B cell (primary cell): ENCODE measurements at regions not wholly inside any gene's neighbourhood (a gene's known extent, or its start where the extent isn't known, plus 50 kb on each side); places are given as distances from the start of the nearest gene placed in this dataset.

Experiments
- ATAC-seq: fragments of 200-7000 bp; cut with Tn5 transposase; one replicate; pipeline ENCODE4 v1.10.0; 2021; ENCODE audit warnings: low read depth, mild to moderate bottlenecking, moderate number of reproducible peaks, moderate library complexity
- CTCF ChIA-PET: fragments of 350-600 bp; sonication (Branson Sonifier 250); formaldehyde crosslinking; loops from one replicate; lab custom pipeline; 2021; ENCODE audit warnings: antibody characterized with exemption, inconsistent platforms; lab: Charles Lee
- POLR2A ChIA-PET: fragments of 350-600 bp; sonication (Branson Sonifier 250); formaldehyde crosslinking; loops from one replicate; lab custom pipeline; 2021; ENCODE audit warnings: antibody characterized with exemption; lab: Charles Lee
- DNase-seq: peaks from one replicate; pipeline ENCODE4 v3.0.0; 2013
- H2AFZ ChIP-seq: 2 replicates; pipeline ENCODE4 v1.6.1; 2012; ENCODE audit warnings: mild to moderate bottlenecking, low read depth, low read length; ENCODE audit not compliant: insufficient read depth, poor library complexity, severe bottlenecking
- H3K27ac ChIP-seq, 2 donors: 1 replicate in 1 of 2; 2 replicates in 1 of 2; pipeline ENCODE4 v1.5.1; 2012 to 2013; ENCODE audit warnings: low read length in 2 of 2, mild to moderate bottlenecking in 2 of 2, moderate library complexity in 1 of 2
- H3K27me3 ChIP-seq, 4 experiments: fragments of 200-600 bp in 1 of 4; sonication (generic) in 1 of 4; replicated peaks in 1 of 4; 1 replicate in 2 of 4; 2 replicates in 2 of 4; pipeline versions ENCODE4 v1.6.1 to v1.7.0; 2013 to 2016; ENCODE audit warnings: low read length in 3 of 4, mild to moderate bottlenecking in 2 of 4, mixed read lengths in 1 of 4, moderate library complexity in 1 of 4; ENCODE audit not compliant: insufficient read depth in 4 of 4, control insufficient read depth in 3 of 4; ENCODE audit errors: control extremely low read depth in 1 of 4
- H3K36me3 ChIP-seq, 2 experiments: replicated peaks in 1 of 2; 1 replicate in 1 of 2; 2 replicates in 1 of 2; pipeline versions ENCODE4 v1.6.1 to v1.7.1; 2013; ENCODE audit warnings: low read length in 1 of 2; ENCODE audit not compliant: insufficient read depth in 2 of 2, control insufficient read depth in 1 of 2; ENCODE audit errors: control extremely low read depth in 1 of 2, extremely low read depth in 1 of 2
- H3K4me1 ChIP-seq, 2 donors: fragments of 200-600 bp in 1 of 2; sonication (generic) in 1 of 2; 1 replicate in 1 of 2; 2 replicates in 1 of 2; pipeline versions ENCODE4 v1.5.1 to v1.6.1; 2013 to 2017; ENCODE audit warnings: low read length in 2 of 2; ENCODE audit not compliant: control insufficient read depth in 2 of 2, insufficient read depth in 2 of 2
- H3K4me2 ChIP-seq: replicated peaks from 2 replicates; pipeline ENCODE3; 2012; ENCODE audit warnings: mild to moderate bottlenecking, low read depth, low read length; ENCODE audit not compliant: poor library complexity, severe bottlenecking
- H3K4me3 ChIP-seq, 5 experiments: fragments of 200-600 bp in 1 of 5; sonication (generic) in 1 of 5; 1 replicate in 3 of 5; 2 replicates in 2 of 5; pipeline versions ENCODE4 v1.5.1 to v1.7.0; 2011 to 2016; ENCODE audit warnings: low read length in 4 of 5, mild to moderate bottlenecking in 4 of 5, low read depth in 2 of 5, control low read depth in 1 of 5, moderate library complexity in 1 of 5; ENCODE audit not compliant: insufficient read depth in 1 of 5; ENCODE audit errors: control extremely low read depth in 1 of 5, extremely low read depth in 1 of 5
- H3K79me2 ChIP-seq: fragments of 200-600 bp; sonication (generic); one replicate; pipeline ENCODE4 v1.6.0; 2016; ENCODE audit warnings: low read length; ENCODE audit not compliant: control insufficient read depth, insufficient read depth
- H3K9ac ChIP-seq: fragments of 200-600 bp; sonication (generic); 2 replicates; pipeline ENCODE4 v1.6.1; 2017; ENCODE audit warnings: mild to moderate bottlenecking, low read length, moderate library complexity
- H3K9me3 ChIP-seq, 3 donors: one replicate each; pipeline versions ENCODE4 v1.6.1 to v1.7.1; 2013; ENCODE audit warnings: low read length in 2 of 3; ENCODE audit not compliant: control insufficient read depth in 2 of 3, insufficient read depth in 1 of 3; ENCODE audit errors: control extremely low read depth in 1 of 3
- H4K20me1 ChIP-seq: 2 replicates; pipeline ENCODE4 v1.6.0; 2012; ENCODE audit warnings: mild to moderate bottlenecking, low read length; ENCODE audit not compliant: insufficient read depth, control insufficient read depth, poor library complexity, severe bottlenecking
- H3K27ac Mint-ChIP-seq: one replicate; pipeline ENCODE4 v1.8.0; 2021; ENCODE audit warnings: mixed read lengths
- H3K27me3 Mint-ChIP-seq: one replicate; pipeline ENCODE4 v1.8.0; 2021; ENCODE audit warnings: mixed read lengths
- H3K4me1 Mint-ChIP-seq: one replicate; pipeline ENCODE4 v1.8.0; 2021; ENCODE audit warnings: mixed read lengths
- H3K4me3 Mint-ChIP-seq: one replicate; pipeline ENCODE4 v1.8.0; 2021; ENCODE audit warnings: mixed read lengths
- H3K9me3 Mint-ChIP-seq: one replicate; pipeline ENCODE4 v1.8.0; 2022; ENCODE audit warnings: mixed read lengths; ENCODE audit not compliant: insufficient read depth
- EZH2 ChIP-seq: IDR thresholded peaks from 2 replicates; pipeline ENCODE4 v1.6.1; 2012; ENCODE audit warnings: borderline replicate concordance, low read depth, mild to moderate bottlenecking, moderate library complexity, low read length; ENCODE audit not compliant: insufficient read depth, poor library complexity, severe bottlenecking
- WGBS: methylation state at CpG from one replicate; pipeline ENCODE4 v1.1.5; 2013; ENCODE audit warnings: missing lambda C conversion rate; ENCODE audit not compliant: insufficient coverage; 5-methylcytosine and 5-hydroxymethylcytosine counted together
- intact Hi-C: fragments of 100-400 bp; cut with micrococcal nuclease; formaldehyde crosslinking; loops from one replicate; pipeline ENCODE4 v1.10.0; 2022
- TF ChIP-seq, protein P1 (sequence below): fragments of 200-600 bp; IDR thresholded peaks from one replicate; pipeline ENCODE4 v1.8.0; 2022; ENCODE audit warnings: antibody characterized with exemption, mild to moderate bottlenecking

GRCh38 chr12:113601656-113602263 is 130.1 kb upstream of the LHX5 start:
- ChIA-PET CTCF (no interaction called here), POLR2A (no interaction called here)
- peaks cover 13% of the 10 kb centered on the region for H3K27me3 Mint-ChIP-seq
- no peaks in the 10 kb centered on the region for H3K4me1 Mint-ChIP-seq
- Histone ChIP-seq H4K20me1 (no peaks in the 10 kb centered on the region), H3K4me2 (no peak overlapping the region), H3K27ac (no peak overlapping the region), H3K9me3 (peaks cover 0 to 7% (median 0%) of the 10 kb centered on the region in 3 donors), H3K4me3 (no peak overlapping the region), H2AFZ (no peak overlapping the region), H3K79me2 (no peaks in the 10 kb centered on the region), H3K36me3 (no peaks in the 10 kb centered on the region), H3K4me1 (no peaks in the 10 kb centered on the region), H3K27me3 (peaks cover 0 to 5% (median 0%) of the 10 kb centered on the region in 4 experiments), H3K9ac (no peak overlapping the region)
- ATAC-seq (no peak), DNase-seq (no peak)
- no peak overlapping the region for H3K4me3 Mint-ChIP-seq
- WGBS: 35% methylated on average over 2 of the region's 3 CpGs
- H3K9me3 Mint-ChIP-seq: no peaks in the 10 kb centered on the region
- intact Hi-C loops: no loop called here
- TF ChIP-seq EZH2: no peak
- H3K27ac Mint-ChIP-seq: no peak overlapping the region

- Histone ChIP-seq H3K27ac (no peak overlapping the region), H3K4me2 (no peak overlapping the region), H2AFZ (no peak overlapping the region), H3K79me2 (no peaks in the 10 kb centered on the region), H3K9me3 (peaks cover 0 to 7% (median 3%) of the 10 kb centered on the region in 3 donors), H3K36me3 (no peaks in the 10 kb centered on the region), H3K27me3 (peaks cover 0 to 12% (median 0%) of the 10 kb centered on the region in 4 experiments), H4K20me1 (no peaks in the 10 kb centered on the region), H3K9ac (no peak overlapping the region), H3K4me1 (no peaks in the 10 kb centered on the region), H3K4me3 (no peak overlapping the region)
- no peaks in the 10 kb centered on the region for H3K4me1 Mint-ChIP-seq
- H3K4me3 Mint-ChIP-seq: no peak overlapping the region
- DNase-seq (no peak), ATAC-seq (no peak)
- TF ChIP-seq, protein P1, sequence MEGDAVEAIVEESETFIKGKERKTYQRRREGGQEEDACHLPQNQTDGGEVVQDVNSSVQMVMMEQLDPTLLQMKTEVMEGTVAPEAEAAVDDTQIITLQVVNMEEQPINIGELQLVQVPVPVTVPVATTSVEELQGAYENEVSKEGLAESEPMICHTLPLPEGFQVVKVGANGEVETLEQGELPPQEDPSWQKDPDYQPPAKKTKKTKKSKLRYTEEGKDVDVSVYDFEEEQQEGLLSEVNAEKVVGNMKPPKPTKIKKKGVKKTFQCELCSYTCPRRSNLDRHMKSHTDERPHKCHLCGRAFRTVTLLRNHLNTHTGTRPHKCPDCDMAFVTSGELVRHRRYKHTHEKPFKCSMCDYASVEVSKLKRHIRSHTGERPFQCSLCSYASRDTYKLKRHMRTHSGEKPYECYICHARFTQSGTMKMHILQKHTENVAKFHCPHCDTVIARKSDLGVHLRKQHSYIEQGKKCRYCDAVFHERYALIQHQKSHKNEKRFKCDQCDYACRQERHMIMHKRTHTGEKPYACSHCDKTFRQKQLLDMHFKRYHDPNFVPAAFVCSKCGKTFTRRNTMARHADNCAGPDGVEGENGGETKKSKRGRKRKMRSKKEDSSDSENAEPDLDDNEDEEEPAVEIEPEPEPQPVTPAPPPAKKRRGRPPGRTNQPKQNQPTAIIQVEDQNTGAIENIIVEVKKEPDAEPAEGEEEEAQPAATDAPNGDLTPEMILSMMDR: no peak
- no peak for TF ChIP-seq EZH2
- CTCF ChIA-PET: no interaction called here
- no peak overlapping the region for H3K27ac Mint-ChIP-seq
- 72% methylated on average over 11 of the region's 11 CpGs for WGBS
- intact Hi-C loops: no loop called here
- H3K27me3 Mint-ChIP-seq: peaks cover 16% of the 10 kb centered on the region
- peaks cover 6% of the 10 kb centered on the region for H3K9me3 Mint-ChIP-seq
- POLR2A ChIA-PET: no interaction called here
Measured at GRCh38 chr12:113598815-113599406, 127.2 kb upstream of the LHX5 start.
